ENCODE measurements at regions not wholly inside any gene's neighbourhood (a gene's known extent, or its start where the extent isn't known, plus 50 kb on each side); places are given as distances from the start of the nearest gene placed in this dataset.

DNA sequence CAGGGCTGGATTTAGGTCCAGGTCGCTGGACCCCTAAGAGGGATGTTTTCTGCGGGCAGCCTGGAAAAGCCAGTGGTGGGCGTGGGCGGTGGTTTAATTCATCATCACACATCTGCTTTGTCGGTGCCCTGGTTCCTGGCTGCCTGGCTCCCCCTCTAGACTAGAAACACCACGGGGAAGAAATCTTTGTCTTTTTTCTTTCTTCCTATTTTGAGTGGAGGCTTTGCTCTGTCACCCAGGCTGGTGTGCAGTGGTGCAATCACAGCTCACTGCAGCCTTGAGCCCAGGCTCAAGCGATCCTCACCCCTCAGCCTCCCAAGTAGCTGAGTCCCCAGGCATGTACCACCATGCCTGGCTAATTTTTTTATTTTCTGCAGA lies 86.6 kb upstream of the LINC01488 start:
- DNase-seq, result no peak

- no peak for DNase-seq
Measured at GRCh38 chr11:69395287-69395686, 86.2 kb upstream of the LINC01488 start.

DNA sequence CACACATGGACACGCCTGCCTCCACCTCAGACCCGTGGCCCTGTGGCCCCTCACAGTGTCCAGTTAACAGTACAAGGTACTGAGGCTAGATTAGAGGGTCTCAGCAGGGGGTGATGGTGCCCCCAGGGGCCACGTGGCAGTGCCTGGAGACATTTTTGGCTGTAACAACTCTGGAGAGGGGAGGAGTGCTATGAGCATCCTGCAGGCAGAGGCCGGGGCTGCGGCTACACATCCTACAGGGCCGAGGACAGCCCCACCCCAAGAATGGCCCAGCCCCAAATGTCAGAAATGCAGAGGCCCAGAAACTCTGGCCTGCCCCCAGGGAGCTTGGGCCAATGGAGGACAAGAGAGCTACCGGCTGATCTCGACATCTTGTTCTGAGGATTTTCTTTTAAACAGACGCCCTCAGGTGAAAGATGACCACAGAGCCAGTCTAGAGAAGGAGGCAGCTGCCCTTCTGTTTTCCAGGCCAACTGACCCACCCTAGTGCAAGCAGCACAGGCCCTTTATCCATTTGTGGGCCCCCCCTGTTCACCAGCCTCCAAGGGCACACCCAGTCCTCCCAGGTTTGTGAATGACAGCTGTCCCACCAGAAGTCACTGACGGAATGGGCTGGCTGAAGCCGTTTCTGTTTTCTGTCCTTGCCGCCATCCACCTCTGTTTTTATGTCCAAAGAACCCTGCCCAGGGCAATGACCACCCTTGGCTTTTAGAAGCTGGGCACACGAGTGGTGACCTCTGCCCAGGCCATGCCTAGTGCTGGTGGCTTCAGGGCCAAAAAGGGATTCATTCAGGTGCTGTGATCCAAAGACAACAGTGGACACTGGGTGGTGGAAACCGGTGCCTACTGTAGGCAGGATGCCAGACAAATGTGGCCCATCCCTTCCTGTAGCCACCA lies 85.2 kb upstream of the LINC01488 start:
- DNase-seq, result no peak

DNA sequence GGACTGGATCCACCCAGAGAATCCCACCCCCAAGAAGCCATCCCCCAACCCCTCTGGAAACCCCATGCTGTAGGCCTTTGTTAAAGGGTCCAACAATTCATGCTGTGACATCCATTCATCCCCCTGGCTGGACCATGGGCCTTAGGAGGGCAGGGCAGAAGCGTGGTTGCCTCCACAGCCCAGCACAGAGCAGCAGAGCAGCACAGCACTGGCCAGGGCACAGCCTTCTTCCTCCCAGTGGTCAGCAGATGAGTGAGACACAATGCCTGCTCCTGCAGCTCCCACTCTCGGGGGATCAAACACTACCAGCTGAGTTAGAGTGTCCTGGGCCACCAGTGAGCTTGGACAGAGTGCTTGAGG lies 84.5 kb upstream of the LINC01488 start:
- no peak for DNase-seq

DNA sequence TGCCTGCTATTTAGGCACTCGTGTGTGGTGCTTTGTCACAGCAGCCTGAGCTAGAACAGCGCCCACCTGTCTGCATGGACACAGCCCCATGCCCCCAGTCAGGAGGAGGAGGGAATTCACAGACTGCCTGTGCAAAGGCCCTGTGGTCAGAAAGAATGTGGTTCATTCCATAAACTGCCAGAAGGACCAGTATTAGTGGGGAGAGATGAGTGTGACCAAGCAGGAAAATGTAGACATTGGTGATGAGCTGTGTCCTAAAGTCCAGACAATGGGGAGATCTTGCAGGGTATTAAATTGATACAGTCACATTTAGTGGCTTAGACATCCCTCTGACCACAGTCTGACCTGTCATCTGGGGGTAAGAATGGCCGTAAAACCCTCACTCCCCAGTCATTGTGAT lies 83.7 kb upstream of the LINC01488 start:
- DNase-seq, result no peak

DNA sequence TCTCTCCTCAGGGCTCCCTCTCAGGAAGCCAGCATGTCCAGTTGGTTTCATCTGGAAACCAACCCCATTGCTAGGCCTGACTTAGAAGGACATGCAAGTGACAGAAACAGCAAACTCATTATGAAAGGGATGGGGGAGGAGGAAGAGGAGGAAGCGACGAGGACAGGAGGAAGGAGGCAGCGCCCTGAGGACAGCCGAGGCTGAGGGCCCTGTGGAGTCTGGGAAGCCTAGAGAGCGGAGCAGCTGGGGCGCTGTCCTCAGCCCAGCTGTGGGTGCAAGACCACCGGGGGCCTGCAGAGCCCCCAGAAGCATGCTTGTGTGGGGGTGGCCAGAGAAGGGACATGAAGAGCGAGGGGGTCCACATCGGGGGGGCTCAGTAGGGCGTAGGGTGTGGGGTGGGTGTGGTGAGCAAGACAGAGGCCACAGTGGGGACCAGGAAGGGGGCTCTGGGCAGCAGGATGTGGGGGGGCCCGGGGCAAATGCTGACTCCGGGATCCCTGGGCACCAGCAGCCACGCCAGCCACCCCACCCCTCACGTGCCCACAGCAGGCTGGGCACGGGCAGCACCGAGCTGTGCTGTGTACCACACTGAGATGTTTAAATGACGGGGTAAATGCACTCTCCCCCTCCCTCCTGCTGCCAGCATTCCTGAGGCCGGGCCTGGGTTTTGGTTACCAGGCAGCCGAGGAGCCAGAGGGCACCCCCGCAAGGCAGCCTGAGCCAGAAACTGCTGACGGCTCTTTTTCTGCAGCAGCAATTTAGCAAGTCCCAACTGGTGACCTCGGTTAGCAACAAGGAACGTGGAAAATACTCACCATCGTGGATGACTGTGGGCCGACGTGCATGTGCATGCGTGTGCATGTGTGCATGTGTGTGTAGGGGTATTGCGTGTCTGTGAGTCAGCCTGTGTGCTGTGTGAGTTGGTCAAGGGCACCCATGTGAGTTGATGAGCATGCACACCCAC lies 82.7 kb upstream of the LINC01488 start:
- DNase-seq, result peak; percentile 63

DNA sequence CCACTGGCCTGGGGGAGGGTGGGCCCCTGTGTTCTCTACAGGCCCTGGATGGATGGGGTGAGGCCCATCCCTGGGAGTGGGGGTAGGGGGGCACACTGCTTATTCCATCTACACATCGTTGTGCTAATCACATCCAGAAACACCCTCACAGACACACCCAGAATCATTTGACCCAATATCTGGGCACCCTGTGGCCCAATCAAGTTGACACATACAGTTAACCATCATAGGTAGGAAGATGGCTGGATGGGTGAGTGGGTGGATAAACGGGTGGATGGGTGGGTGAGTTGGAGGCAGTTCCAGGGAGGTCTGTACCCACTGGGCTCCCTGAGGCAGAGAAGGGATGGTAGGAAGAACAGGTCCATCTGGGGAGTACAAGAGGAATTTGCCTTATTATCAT lies 81.3 kb upstream of the LINC01488 start:
- no peak for DNase-seq

DNA sequence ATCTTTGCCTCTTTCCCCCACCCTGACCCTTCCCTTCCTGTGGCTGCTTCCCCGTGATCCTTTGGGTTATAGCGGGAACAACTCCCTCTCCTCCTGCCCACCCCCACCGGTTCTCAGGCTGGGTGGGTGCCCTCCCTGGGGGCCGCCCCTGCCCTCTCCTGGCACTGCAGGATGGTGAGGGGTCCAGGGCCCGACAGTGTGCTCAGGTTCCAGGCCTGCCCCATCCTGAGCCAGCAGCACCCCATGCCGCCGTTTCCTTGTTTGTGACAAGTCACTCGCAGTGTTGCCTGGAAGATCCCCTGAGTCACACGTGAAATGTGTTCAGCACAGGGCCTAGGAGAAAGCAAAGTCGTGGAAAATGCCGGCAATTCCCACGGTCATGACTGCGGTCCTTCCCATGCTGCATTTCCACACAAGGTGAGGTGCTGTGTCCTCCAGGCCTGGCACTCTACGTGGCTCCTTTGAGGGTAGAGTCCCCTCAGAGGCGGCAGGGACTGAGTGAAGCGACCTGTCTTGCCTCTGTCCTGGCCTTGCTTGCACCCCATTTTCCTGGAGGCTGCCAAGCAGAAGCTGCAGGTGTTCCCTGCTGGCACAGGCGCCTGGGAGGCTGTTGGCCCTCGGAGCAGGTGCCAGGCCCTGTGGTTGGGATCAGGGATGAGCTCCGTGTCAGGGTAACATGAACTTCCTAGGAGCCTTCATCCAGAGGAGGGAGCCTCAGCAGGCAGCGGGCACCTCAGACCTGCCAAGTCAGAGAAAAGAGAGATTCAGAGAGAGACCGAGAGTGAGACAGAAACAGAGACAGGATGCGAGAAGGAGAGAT lies 80.5 kb upstream of the LINC01488 start:
- DNase-seq, result no peak

GRCh38 chr11:69401715-69402114 lies 79.7 kb upstream of the LINC01488 start:
- DNase-seq, result no peak

- no peak for DNase-seq
Measured at GRCh38 chr11:69402251-69402887, 79.1 kb upstream of the LINC01488 start.

DNA sequence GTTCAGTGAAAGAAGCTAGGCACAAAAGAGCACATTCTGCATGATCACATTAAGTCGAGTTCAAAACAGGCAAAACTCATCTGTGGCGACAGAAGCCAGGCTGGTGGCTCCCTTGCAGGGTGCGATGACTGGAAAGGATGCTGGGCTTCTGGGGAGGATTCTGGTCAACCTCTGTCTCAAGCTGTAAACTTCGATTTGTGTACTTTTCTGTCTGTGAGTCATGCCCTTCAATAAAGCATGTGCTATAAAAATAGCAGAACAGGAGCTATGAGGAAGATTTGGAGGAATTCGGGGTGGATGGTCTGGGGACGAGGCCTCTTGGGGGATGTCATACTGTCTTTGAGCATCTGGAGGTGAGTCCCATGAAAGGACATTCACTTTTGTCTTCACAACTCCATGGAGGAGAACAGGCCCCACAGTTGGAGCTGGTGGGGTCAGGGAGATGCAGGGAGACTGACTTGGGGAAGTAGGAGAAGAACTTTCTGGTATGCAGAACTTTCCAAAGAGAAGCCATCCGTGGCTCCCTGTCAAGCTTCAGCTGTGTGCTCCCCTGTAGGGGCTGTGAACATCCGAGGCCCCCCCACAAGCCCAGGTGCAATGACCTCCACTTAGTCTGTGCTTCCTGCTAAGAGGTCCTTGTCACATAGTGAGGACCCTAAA lies 77.8 kb upstream of the LINC01488 start:
- no peak for DNase-seq

GRCh38 chr11:69406060-69406459 lies 75.4 kb upstream of the LINC01488 start:
- DNase-seq, result no peak

DNA sequence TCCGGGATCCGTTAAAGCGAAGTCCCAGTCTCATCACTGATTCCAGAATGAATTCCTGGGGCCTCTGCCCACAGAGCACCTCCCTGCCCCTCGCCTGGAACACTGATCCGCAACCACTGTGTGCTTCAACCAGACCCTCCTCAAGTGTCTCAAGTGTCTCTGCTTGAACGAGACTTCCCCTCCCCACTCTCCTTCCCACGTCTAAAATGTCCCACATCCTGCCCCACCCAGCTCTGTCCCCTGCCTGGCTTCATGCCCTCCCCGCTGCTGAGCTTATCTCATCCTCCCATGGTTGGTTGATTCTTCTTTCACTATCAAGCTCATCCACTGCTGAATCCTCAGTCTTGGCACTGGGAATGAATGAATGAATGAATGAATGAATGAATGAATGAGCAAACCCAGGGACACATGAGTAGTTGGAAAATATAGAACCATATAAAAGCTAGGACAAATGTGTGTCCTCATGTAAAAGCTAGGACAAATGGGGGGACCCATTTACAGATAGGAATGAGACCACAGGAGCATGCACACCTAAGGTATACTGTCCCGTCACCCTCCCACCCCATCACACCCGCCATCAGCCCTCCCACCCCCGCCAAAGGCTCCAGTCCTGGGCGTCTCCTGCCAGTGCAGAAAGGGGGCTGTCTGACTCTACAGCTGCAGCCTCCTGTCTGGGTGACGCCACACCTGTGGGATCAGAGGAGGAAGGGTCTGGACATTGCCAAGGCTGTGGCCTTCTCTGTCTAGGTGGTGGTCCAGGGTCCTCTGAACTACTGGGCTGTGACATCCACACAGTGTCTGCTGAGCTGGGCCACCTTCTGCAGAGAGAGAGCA lies 71.4 kb upstream of the LINC01488 start:
- DNase-seq, result peak; percentile 10

DNA sequence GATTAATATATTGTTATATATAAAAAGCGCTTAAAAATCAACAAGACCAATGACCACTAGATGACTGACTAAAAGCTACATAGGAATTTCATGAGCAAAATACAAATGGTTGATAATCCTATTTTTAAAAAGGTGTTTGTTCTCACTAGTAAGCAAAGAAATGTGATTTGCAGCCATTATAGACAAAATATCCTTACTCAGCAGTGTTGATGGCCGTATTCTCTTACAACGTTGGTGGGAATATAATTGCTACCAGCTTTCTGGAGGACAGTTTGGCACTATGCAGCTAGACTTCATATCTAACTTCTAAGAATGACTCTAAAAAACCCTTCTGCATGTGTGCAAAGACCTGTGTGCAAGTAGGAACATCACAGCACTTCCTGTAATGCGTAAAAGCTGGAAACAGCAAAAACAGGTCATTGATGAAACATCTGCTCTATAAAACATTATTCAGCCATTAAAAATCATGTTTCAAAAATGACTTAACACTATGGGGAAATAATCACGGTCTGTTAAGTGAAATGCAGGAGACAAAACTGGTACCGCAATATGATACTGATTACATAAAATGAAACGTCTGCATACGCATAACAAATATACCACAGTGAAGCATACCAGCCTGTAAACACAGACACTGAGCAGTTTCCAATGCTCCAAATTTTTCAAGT lies 70.1 kb upstream of the LINC01488 start:
- DNase-seq, result no peak

DNA sequence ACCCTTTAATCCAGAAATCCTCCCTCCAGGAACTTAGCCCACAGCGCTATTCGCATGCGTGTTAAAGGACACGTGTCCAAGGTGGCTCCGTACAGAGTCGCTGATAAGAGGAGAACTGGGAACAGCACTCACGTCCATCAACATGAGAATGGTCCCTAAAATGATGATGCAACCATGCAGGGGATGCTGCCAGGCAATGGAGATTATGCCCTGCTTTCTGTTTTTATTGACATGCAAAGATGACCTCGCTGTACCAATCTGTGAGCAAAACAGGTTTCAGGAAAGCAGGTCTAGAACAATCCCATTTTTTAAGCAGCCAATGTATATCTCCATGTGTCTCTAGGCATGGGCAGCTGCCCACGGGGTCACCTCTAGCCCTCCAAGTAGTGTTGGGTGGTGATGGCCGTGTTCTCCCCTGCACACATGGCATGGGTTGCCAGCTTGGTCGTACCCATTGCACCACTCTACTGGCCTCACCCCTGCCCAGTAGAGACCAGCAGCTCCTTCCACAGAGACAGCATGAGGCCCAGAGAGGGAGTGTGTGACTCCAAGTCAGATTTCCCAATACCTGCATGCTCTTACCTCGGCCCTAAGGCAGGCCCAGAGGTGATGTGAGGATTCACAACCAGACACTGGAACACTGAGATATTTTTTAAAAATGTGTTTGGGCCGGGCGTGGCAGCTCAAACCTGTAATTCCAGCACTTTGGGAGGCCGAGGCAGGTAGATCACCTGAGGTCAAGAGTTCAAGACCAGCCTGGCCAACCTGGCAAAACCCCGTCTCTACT lies 68.3 kb upstream of the LINC01488 start:
- no peak for DNase-seq

- DNase-seq, result no peak
Measured at GRCh38 chr11:69413993-69414392, 67.5 kb upstream of the LINC01488 start.

DNA sequence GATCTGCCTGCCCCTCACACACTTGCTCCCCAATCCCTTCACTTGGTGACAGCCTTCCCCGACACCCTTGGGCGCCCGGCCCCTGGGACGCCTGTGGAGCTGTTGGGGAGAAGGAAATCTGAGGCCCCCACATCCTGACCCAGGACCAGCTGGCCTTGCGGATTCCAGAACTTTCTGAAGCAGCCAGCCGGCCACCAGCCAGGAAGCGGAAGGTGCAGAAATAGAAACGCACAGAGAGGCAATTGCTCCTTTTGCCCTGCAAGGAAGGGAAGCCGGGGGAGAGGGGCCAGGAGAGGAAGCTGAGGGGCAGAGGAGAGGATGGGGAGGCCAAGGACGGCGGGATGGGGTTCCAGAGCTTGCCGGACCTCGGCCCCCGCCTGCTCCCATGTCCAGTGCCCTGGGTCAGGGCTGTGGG lies 66.7 kb upstream of the LINC01488 start:
- no peak for DNase-seq

DNA sequence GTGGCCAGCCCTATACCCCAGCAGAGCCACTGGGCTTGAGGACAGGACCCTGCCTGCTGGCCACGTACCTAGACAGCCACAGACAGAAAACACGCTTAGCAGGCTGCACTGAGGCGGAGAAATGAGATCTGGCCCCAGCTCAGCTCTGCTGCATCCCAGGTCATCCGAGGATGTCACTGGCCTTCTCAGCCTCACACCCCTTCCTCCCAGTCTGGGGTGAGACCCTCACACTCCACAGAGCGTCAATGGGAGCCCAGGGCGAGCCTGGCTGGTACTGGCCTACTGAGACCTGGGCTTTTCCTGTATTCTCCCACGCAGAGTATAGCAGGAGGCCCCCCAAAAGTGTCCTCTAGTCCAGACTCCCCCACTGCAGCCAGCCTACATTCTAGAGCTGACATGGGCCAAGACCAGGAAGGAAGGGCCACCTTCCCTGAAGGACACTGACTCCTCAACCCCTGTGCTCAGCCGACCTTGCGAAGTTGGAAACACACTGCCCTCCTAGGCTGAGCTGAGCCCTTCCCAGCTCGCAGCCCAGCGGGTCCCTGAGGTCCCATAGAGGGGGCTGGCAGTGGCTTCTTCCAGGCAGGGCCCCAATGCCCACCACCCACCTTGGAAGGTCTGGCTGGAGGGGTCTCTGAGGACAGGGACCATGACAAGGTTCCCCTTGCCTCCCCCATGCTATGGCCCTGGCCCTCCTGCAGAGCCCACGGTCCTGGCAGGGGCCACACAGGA lies 65.9 kb upstream of the LINC01488 start:
- no peak for DNase-seq

DNA sequence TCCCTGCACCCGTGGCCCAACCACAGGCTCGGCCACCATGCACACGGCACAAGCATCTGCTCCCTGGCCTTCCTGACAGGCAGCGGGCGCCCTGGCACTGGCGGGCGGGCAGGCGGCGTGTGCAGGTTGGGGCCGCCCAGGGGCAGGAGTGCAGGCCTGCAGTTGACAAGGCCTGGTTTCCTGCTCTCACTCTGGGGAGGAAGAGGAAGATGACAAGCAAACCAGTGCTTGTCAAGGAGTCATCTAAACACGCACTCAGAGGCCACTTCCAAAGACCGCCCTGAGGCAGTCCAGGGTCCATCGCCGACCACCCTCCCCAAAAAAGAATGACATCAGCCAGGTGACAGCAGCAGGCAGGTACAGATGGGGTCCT lies 65.3 kb upstream of the LINC01488 start:
- no peak for DNase-seq

All from kidney glomerular epithelial cell (primary cell).